SJSA1 (cell line): ENCODE measurements at regions not wholly inside any gene's neighbourhood (a gene's known extent, or its start where the extent isn't known, plus 50 kb on each side); places are given as distances from the start of the nearest gene placed in this dataset.

ENCODE experiments used
- DNase-seq, 2 experiments: peaks; one replicate each; pipeline ENCODE4 v3.0.0-alpha.2; 2015 to 2020; ENCODE audit warnings: low spot score in 2 of 2, low read depth in 1 of 2
- H3K27ac ChIP-seq: fragments of 250-450 bp; sonication (Bioruptor Pico); 2 replicates; pipeline ENCODE4 v1.5.1; 2020; ENCODE audit warnings: mild to moderate bottlenecking, moderate library complexity
- H3K27me3 ChIP-seq: fragments of 250-450 bp; sonication (Bioruptor Pico); replicated peaks from 2 replicates; pipeline ENCODE4 v1.5.1; 2020; ENCODE audit warnings: mild to moderate bottlenecking, moderate library complexity
- H3K36me3 ChIP-seq: fragments of 250-450 bp; sonication (Bioruptor Pico); 2 replicates; pipeline ENCODE4 v1.5.1; 2020; ENCODE audit warnings: mild to moderate bottlenecking
- H3K4me1 ChIP-seq: fragments of 250-450 bp; sonication (Bioruptor Pico); replicated peaks from 2 replicates; pipeline ENCODE4 v1.6.1; 2021; ENCODE audit warnings: mild to moderate bottlenecking
- H3K4me3 ChIP-seq: fragments of 250-450 bp; sonication (Bioruptor Pico); 2 replicates; pipeline ENCODE4 v1.5.1; 2020; ENCODE audit warnings: mild to moderate bottlenecking
- H3K9me3 ChIP-seq: fragments of 250-450 bp; sonication (Bioruptor Pico); replicated peaks from 2 replicates; pipeline ENCODE4 v1.5.1; 2020; ENCODE audit warnings: mild to moderate bottlenecking

DNA sequence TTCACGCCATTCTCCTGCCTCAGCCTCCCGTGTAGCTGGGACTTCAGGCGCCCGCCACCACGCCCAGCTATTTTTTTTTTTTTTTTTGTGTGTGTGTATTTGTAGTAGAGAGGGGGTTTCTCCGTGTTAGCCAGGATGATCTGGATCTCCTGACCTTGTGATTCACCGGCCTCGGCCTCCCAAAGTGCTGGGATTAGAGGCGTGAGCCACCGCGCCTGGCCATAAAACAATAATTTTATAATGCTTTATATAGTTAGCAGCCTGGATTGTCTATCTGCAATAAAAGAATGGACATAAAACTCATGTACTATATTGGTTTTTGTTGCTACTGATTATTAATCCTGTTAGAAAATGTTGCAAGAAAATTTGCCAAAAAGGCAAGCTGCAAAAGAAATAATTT lies 195.9 kb upstream of the BANK1 start:
- Histone ChIP-seq H3K4me3 (no peak overlapping the region), H3K27me3 (no peaks in the 10 kb centered on the region), H3K9me3 (no peaks in the 10 kb centered on the region), H3K36me3 (no peaks in the 10 kb centered on the region), H3K27ac (no peak overlapping the region), H3K4me1 (no peaks in the 10 kb centered on the region)
- DNase-seq = no peak

DNA sequence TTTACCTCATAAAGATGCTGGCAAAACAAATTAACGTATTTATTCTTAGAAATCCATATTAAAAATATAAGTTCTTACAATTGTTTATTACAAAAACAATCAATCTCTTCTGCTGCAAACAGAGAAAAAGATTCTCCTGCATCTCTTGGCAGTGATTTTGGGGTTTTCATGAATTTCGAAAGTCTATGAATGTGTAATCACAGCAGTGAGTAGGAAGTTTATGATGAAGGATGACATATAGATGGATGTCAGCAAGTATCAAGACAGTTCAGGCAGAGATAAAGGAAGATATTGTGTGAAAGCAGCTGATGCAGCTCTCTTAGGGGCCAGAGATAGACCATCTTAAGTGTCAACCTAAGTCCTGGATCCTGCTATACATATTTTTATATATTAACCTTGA lies 196.9 kb upstream of the BANK1 start:
- H3K4me1 ChIP-seq = no peaks in the 10 kb centered on the region
- no peak overlapping the region for H3K4me3 ChIP-seq
- no peaks in the 10 kb centered on the region for H3K9me3 ChIP-seq
- no peaks in the 10 kb centered on the region for H3K27me3 ChIP-seq
- DNase-seq = no peak
- H3K36me3 ChIP-seq = no peaks in the 10 kb centered on the region
- no peak overlapping the region for H3K27ac ChIP-seq

DNA sequence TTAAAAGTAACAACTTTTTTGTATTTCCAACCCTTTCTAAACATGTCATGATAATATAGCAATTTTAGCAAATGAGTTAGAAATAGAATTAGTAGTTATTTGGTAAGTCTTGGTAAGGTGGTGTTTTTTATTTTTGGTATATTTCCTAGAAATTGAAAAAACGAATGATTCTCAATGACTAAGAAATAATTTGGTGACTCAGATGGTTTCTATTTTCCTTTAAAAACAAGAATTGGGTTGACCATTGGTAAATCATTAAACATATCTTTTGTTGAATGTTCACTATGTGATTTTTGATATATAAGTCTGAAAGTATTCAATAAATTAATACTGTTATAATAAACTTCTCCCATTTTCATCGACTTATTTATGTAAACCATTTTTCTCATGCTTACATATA lies 206.2 kb upstream of the BANK1 start:
- Histone ChIP-seq H3K36me3 (no peaks in the 10 kb centered on the region), H3K27ac (no peak overlapping the region), H3K4me3 (no peak overlapping the region), H3K4me1 (no peaks in the 10 kb centered on the region), H3K27me3 (no peaks in the 10 kb centered on the region), H3K9me3 (no peaks in the 10 kb centered on the region)
- no peak for DNase-seq

DNA sequence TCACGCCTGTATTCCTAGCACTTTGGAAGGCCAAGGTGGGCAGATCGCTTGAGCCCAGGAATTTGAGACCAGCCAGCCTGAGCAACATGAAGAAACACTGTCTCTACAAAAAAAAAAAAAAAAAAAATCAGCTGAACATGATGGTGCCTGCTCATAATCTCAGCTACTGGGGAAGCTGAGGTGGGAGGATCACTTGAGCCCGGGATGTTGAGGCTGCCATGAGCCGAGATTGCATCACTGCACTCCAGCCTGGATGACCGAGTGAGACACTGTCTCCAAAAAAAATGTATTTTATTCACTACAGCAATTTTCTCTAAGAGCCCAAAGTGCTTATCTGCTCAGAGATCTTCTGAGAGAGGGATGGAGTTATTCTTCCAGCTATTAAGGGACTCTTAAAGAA lies 215.8 kb upstream of the PPP3CA start:
- Histone ChIP-seq H3K4me1 (no peaks in the 10 kb centered on the region), H3K9me3 (no peaks in the 10 kb centered on the region), H3K36me3 (no peaks in the 10 kb centered on the region), H3K27ac (no peak overlapping the region), H3K27me3 (no peaks in the 10 kb centered on the region), H3K4me3 (no peak overlapping the region)
- DNase-seq = no peak

DNA sequence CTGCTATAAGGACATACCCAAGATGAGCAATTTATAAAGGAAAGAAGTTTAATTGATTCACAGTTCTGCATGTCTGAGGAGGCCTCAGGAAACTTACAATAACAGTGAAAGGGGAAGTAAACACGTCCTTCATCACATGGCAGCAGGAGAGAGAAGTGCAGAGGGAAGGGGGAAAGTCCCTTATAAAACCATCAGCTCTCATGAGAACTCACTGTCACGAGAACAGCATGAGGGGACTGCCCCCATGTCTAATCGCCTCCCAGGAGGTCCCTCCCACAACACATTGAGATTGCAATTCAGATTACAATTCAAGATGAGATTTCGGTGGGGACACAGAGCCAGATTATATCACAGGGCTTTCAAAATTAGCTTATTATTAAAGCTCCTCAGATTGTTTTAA lies 209.5 kb upstream of the PPP3CA start:
- H3K27me3 ChIP-seq = no peaks in the 10 kb centered on the region
- H3K4me1 ChIP-seq = no peaks in the 10 kb centered on the region
- DNase-seq = no peak
- no peaks in the 10 kb centered on the region for H3K36me3 ChIP-seq
- no peak overlapping the region for H3K27ac ChIP-seq
- no peaks in the 10 kb centered on the region; the same call in 1 of the 2 replicates for H3K9me3 ChIP-seq
- H3K4me3 ChIP-seq = no peak overlapping the region

DNA sequence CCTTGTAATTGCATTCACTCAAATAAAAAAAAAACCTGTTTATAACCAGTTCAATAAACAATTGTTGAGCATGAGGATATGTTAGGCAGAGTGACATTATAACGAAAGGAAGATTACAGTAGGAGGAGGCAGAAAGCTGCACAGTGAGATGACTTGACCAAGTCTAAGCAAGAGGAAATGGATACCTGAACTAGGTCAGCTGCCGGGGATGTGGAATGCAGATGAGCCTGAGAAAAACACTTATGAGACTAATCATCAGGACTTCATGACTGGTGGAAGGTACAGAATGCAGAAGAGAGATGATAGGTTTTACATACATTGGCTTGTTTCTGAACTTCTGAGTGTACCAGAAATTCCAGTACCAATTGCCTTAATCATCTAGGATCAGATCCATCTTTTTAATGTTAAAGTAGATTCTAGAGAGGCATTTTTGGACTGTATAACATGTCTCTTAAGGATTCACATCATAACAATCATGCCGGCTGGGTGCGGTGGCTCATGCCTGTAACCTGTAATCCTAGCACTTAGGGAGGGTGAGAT lies 208.1 kb upstream of the PPP3CA start:
- no peak overlapping the region for H3K4me3 ChIP-seq
- H3K36me3 ChIP-seq = no peaks in the 10 kb centered on the region
- H3K4me1 ChIP-seq = no peaks in the 10 kb centered on the region
- H3K27ac ChIP-seq = no peak overlapping the region
- H3K27me3 ChIP-seq = no peaks in the 10 kb centered on the region
- H3K9me3 ChIP-seq = no peaks in the 10 kb centered on the region; the same call in 1 of the 2 replicates
- no peak for DNase-seq

DNA sequence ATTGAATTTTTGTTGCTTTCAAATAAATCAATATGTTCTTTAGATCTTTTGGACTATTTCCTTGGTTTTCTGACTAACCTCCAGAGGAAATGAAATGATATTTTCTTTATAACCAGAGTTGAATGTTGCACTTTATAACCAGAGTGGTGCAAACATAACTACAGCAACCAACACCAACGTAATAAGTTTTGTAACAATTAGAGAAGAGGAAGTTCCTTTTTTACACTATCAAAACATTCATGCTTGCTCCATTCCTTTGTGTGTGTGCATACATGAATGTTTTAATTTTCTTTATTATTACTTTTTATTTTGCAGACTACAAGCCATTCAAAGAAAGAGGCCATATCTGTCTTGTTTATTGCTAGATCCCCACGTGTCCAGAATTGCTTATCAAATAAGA lies 193.0 kb upstream of the PPP3CA start:
- H3K27me3 ChIP-seq = no peaks in the 10 kb centered on the region
- no peaks in the 10 kb centered on the region for H3K4me1 ChIP-seq
- H3K27ac ChIP-seq = no peak overlapping the region
- H3K4me3 ChIP-seq = no peak overlapping the region
- H3K9me3 ChIP-seq = no peaks in the 10 kb centered on the region
- DNase-seq = no peak
- H3K36me3 ChIP-seq = no peaks in the 10 kb centered on the region

DNA sequence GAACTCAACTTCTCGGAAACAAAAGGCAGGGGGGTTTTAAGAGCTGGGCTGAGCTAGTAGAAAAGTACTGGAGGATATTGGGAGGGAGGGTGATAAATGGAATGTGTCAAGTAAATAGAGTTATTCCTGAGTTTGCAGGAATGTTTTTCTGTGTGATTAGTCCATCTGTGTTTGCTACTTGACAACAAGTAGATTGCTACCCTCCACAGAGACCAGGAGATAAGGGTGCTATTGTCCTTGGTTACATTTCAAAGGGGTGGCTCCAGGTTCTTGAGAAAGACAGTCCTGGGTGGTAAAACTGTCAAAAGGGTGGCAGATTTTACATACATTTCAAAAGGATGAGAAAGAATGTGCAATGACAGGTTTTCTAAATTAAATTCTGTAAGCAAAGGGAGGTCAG lies 181.2 kb upstream of the PPP3CA start:
- H3K4me3 ChIP-seq = no peak overlapping the region
- no peak overlapping the region for H3K27ac ChIP-seq
- H3K27me3 ChIP-seq = no peaks in the 10 kb centered on the region
- DNase-seq = no peak
- H3K4me1 ChIP-seq = no peaks in the 10 kb centered on the region
- no peaks in the 10 kb centered on the region for H3K36me3 ChIP-seq
- H3K9me3 ChIP-seq = no peaks in the 10 kb centered on the region

DNA sequence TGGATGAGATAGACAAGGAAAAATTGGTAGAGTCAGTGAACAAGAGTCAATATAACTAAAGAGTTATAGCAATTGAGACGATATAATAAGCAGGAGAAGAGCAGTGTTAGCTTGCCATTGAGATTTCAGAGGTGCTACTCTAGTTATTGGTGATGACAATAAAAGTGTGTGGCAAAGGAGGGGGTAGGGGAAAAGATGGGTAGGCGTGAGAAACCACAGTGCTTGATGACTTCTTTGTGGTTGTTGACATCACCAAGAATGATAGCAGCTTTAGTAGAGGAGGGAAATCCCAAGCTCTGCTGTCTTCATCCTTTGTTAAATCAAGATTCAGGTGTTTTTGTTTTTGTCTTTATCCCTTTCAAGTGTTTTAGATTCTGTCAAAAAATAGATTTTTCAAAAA lies 179.9 kb upstream of the PPP3CA start:
- Histone ChIP-seq H3K27me3 (no peaks in the 10 kb centered on the region), H3K9me3 (no peaks in the 10 kb centered on the region), H3K4me1 (no peaks in the 10 kb centered on the region), H3K27ac (no peak overlapping the region), H3K36me3 (no peaks in the 10 kb centered on the region), H3K4me3 (no peak overlapping the region)
- DNase-seq = no peak

DNA sequence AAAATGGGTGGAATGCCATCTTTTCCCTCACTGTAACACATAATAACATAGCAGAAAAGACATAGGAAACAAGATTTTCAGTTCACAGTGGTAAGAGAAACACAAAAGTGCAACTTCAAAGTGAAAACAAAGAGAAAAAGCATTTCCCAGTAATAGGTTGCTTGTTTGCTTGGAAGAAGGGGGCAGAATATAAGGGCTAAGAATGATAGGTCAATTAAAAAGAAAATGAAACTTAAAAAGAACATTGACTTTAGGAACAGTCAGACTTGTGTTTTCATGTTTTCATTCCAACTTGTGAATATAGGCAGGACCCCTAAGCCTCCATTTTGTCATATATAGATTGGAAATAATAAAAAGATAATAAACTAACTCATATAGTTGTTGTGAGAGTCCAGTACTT lies 168.2 kb upstream of the PPP3CA start:
- Histone ChIP-seq H3K4me3 (no peak overlapping the region), H3K4me1 (no peaks in the 10 kb centered on the region), H3K27ac (no peak overlapping the region), H3K36me3 (no peaks in the 10 kb centered on the region), H3K9me3 (no peaks in the 10 kb centered on the region), H3K27me3 (no peaks in the 10 kb centered on the region)
- DNase-seq = no peak

DNA sequence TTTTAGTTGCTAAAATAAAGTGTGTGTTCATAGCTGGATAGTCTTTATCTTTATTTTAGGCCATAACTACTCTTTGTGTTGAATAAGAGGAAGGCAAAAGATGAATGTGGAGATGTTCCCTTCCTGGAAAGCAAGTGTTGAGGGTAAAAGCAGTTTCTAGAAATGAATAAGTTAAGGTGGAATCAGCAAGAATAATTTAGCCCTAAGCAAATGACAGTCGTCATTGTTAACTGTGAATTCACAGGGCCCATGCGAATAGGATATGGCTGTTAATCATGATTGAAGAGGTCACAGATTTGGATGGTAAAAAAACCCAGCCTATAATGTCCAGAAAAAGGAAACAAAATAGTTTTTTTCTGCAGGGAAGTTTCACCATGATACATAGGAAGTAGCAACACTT lies 167.8 kb upstream of the PPP3CA start:
- no peak overlapping the region for H3K27ac ChIP-seq
- H3K27me3 ChIP-seq = no peaks in the 10 kb centered on the region
- DNase-seq = no peak
- no peaks in the 10 kb centered on the region for H3K9me3 ChIP-seq
- no peaks in the 10 kb centered on the region for H3K4me1 ChIP-seq
- H3K4me3 ChIP-seq = no peak overlapping the region
- H3K36me3 ChIP-seq = no peaks in the 10 kb centered on the region

DNA sequence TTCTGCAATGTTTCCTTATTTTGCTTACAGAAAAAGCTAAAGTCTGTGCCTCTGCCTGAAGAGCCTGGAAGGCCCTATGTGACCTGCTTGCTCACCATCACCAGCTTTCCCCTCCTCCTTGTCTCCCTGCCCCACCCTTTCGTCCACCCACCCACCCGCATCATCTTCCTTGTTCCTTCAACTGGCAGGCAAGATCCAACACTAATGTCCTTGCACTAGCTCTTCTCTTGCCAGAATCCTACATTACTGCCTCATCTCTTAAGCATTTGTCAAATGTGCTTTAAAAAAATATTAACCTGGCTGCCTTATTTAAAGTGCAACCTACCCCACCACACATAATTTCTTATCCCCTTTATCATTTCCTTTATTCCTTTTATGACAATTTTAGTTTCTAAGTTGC lies 165.1 kb upstream of the PPP3CA start:
- Histone ChIP-seq H3K4me3 (no peak overlapping the region), H3K36me3 (no peaks in the 10 kb centered on the region), H3K27ac (no peak overlapping the region), H3K9me3 (no peaks in the 10 kb centered on the region), H3K4me1 (no peaks in the 10 kb centered on the region), H3K27me3 (no peaks in the 10 kb centered on the region)
- no peak for DNase-seq

DNA sequence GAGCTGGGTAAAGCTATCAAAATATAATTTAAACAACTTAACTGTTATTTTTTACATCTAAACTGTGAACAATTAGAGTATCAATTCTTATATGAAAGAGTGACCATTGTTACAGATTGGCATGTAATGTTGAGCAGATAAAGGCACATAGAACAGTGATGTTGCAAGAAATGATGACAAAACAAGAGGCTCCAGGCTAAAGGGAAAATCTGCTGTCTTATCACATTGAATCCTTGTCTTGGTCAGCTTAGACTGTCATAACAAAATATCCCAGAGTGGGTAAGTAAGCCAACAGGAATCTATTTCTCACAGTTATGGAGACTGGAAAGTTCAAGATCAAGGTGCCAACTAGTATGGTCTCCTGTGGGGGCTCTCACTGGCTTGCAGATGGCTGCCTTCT lies 154.1 kb upstream of the PPP3CA start:
- Histone ChIP-seq H3K4me1 (no peaks in the 10 kb centered on the region), H3K27ac (no peak overlapping the region), H3K9me3 (no peaks in the 10 kb centered on the region), H3K27me3 (no peaks in the 10 kb centered on the region), H3K36me3 (no peaks in the 10 kb centered on the region), H3K4me3 (no peak overlapping the region)
- DNase-seq = no peak

DNA sequence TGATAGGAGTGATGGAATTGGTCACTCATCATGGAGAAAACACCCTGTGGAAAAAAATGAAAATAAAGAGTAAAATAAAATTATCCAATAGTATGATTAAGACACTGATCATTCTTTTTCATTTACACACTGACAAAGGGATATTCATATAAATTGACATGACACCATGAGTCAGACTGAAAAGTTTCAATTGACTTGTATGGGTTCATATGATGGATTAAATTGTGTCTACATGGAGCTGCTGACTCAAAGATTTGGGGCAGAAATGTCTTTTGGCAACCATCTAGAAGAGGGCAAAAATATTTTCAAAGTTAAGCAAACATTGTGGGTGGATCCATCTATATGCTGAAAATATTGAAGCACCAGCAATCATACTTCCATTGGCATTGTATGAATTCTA lies 153.4 kb upstream of the PPP3CA start:
- H3K27ac ChIP-seq = no peak overlapping the region
- no peak for DNase-seq
- H3K27me3 ChIP-seq = no peaks in the 10 kb centered on the region
- no peaks in the 10 kb centered on the region for H3K4me1 ChIP-seq
- H3K9me3 ChIP-seq = no peaks in the 10 kb centered on the region
- H3K36me3 ChIP-seq = no peaks in the 10 kb centered on the region
- no peak overlapping the region for H3K4me3 ChIP-seq

DNA sequence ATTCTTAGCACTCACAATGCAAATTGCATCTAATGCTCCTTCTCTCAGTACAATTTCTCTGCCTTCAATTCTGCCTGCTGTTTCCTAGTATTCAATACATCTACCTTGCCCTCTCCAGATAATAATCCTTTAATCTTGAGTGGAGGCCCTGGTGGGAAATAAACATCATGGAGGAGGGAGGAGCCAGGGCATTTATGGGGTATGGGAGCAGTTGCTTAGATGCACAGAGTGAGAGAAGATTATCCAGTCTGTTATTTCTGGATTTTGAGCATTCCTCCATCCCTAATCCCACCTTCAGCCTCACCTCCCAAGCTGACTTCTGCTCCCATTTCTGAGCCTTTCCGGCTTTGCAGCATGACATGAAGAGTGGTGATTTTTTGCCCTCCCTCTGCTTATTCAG lies 127.9 kb upstream of the PPP3CA start:
- H3K9me3 ChIP-seq = no peaks in the 10 kb centered on the region

More for the DNA sequence above, 127.9 kb upstream of the PPP3CA start:
- Histone ChIP-seq H3K27ac (no peak overlapping the region), H3K4me1 (no peaks in the 10 kb centered on the region), H3K27me3 (no peaks in the 10 kb centered on the region), H3K4me3 (no peak overlapping the region), H3K36me3 (no peaks in the 10 kb centered on the region)
- DNase-seq = no peak
